HEK293T (cell line): ENCODE measurements at regions not wholly inside any gene's neighbourhood (a gene's known extent, or its start where the extent isn't known, plus 50 kb on each side); places are given as distances from the start of the nearest gene placed in this dataset.

ENCODE experiments used
- BHLHE40 ChIP-seq: fragments of 450-650 bp; IDR thresholded peaks from 2 replicates; pipeline ENCODE4 v1.6.1; 2016; ENCODE audit warnings: mild to moderate bottlenecking, moderate library complexity, borderline replicate concordance
- CTBP1 ChIP-seq: fragments of 450-650 bp; IDR thresholded peaks from 2 replicates; pipeline ENCODE4 v1.6.1; 2016; ENCODE audit warnings: borderline replicate concordance
- FOXM1 ChIP-seq: fragments of 450-650 bp; IDR thresholded peaks from 2 replicates; pipeline ENCODE4 v1.6.1; 2017; ENCODE audit warnings: mild to moderate bottlenecking, borderline replicate concordance
- SP1 ChIP-seq: fragments of 450-650 bp; IDR thresholded peaks from 2 replicates; pipeline ENCODE4 v1.6.1; 2017
- ZNF384 ChIP-seq: fragments of 450-650 bp; IDR thresholded peaks from 2 replicates; pipeline ENCODE4 v1.6.1; 2016

GRCh38 chr6:97712751-97713150 is 429.7 kb upstream of the MMS22L start:
- TF ChIP-seq BHLHE40 (no peak), FOXM1 (no peak), CTBP1 (no peak), SP1 (no peak), ZNF384 (no peak)
